Globus pallidus (tissue), 1 donor: ENCODE measurements at regions not wholly inside any gene's neighbourhood (a gene's known extent, or its start where the extent isn't known, plus 50 kb on each side); places are given as distances from the start of the nearest gene placed in this dataset.

Experiments used
- DNase-seq: peaks from one replicate; pipeline ENCODE4 v3.0.0-alpha.2; 2015; ENCODE audit warnings: low spot score

DNA sequence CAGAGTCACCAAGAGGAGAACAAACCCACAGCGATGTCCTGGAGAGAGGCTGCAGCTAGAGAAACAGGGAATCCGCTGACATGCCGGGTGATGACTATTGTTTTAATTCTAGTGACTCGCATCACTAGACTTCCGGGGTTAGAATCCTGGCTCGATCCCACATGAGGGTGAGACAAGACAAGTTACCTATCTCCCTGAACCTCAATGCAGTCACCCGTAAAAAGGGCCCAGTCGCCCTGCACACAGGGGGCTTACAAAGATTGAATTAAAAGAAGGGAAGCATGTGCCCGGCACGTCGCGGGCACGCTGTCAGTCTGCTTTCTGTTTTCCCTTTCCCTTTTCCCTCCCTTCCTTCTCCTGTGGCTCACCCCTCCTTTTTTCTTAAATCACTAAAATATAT lies 212.9 kb upstream of the FOXF1 start:
- no peak for DNase-seq

DNA sequence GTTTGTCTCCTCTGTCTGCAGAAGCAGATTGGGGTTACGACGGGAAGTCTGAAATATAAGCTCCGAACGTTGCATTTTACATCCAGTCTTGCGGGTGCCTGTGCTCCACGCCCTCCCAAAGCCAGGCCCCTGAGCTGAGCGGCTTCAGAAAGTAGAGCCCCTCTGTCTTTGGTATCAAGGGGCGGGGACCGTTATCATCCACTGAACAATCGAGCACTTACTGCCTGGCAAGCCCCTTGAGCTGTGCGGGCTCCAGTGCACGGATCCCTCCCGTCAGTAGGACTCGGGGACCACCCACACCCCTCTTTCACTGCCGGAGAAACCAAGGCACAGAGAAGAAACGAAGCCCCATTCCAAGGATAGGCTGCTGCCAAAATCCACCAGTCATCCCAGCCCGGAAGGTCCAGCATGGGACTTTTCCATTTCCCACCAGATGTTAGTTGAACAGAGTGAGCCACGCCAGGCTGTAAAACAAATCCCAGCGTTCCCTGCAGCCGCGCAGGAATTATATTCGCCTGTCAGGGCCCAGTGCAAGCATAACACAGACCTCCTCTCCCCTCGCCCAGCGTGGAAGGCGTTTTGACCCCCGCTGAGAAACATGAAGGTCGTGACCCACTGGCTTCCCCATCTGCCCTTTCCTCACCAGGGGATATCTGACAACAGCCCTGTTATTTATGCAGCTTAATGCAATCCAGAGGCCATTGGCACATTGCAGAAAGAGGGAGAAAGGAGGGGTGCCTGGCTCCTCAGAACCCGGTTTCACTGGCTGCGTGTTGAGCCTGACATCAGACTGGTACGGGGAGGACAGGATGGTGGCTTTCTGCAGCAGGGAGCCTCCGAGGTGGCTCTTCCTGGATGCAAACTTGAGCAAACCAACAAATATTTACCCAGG lies 212.2 kb upstream of the FOXF1 start:
- DNase-seq: no peak

DNA sequence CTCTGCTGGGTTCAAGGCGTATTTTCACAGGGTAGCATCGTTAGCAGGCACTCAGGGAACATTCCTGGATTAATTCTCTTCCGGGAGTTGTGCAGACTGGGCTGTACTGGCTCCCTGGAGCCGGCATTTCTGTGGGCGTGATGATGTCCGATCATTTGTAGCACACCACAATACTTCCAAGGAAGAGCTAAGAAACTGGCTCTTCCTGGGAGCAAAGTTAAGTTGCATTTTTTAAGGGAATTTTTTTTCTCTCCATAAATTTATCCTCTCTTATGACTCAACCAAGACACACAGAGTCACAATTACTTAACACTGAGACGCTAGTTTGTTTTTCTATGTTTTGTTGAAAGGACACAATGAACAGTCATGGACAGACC lies 211.6 kb upstream of the FOXF1 start:
- no peak for DNase-seq

GRCh38 chr16:86299882-86300610 lies 210.3 kb upstream of the FOXF1 start:
- no peak for DNase-seq

GRCh38 chr16:86300746-86301481 lies 209.4 kb upstream of the FOXF1 start:
- no peak for DNase-seq

GRCh38 chr16:86302421-86303109 lies 207.8 kb upstream of the FOXF1 start:
- DNase-seq: no peak

- DNase-seq: no peak
Measured at GRCh38 chr16:86303787-86304678, 206.3 kb upstream of the FOXF1 start.

DNA sequence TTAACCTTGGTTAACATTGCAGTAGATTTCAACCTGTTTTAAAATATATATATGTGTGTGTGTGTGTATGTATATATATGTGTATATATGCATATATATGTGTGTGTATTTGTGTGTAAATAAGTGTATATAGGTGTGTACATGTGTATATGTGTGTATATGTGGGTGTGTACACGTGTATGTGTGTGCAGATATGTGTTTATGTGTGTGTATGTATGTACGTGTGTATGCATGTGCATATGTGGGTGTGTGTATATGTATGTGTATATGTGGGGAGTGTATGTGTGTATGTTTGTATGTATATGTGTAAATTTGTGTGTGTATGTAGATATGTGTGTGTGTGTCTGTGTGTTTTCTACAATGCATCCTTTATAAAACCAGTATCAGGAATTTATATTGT lies 205.5 kb upstream of the FOXF1 start:
- no peak for DNase-seq

- DNase-seq: no peak
Measured at GRCh38 chr16:86305440-86305839, 204.9 kb upstream of the FOXF1 start.

GRCh38 chr16:86306011-86306644 lies 204.2 kb upstream of the FOXF1 start:
- no peak for DNase-seq

GRCh38 chr16:86306811-86307513 lies 203.4 kb upstream of the FOXF1 start:
- DNase-seq: no peak

DNA sequence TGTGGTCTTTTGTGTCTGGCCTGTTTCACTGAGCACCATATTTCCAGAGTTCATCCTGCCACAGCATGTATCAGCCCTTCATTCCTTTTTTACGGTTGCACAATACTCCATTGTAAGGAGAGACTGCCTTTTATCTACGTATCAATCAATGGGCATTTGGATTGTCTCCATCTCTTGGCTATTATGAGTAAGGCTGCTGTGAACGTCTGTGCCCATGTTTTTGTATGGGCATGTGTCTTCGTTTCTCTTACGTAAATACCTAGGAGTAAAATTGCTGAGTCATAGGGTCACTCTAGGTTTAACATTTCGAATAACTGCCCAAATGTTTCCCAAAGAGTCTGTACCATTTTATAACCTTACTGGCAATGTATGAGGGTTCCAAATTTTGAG lies 202.8 kb upstream of the FOXF1 start:
- no peak for DNase-seq

DNA sequence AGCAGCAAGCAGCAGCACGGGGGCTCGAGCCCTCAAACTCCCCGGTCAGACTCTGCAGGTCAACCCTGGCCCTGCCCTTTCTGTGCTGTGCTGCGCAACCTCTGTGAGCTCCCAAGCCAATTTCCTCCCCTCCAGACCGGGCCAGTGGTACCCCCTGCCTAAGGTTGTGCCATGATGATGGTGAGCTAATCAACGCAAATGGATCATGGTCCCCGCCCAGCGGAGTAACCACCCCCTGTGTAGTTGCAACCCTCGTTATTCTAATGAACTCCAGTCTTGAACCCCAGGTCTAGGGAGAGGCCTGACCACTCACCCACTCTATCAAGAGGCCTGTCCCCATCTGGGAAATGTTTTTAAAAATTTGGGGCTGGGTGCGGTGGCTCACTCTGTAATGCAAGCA lies 201.8 kb upstream of the FOXF1 start:
- DNase-seq: no peak

DNA sequence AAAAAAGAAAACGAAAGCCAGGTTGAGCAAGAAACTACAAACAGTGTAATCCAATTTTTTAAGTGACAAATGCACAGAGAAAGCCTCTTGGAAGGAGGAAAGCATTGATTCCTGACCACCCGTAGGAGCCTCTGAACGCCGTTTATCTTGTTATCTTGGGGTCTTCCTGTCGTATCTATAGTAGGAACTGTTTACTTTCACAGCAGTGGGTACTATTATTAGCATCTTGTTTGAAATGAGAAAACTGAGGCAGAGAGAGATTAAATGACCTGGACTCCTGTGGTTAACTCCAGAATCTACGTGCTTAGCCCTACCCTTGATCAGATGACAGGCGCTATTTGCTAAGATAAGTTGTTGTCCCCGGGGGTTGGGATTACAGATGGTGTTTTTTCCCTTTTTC lies 196.7 kb upstream of the FOXF1 start:
- DNase-seq: no peak

DNA sequence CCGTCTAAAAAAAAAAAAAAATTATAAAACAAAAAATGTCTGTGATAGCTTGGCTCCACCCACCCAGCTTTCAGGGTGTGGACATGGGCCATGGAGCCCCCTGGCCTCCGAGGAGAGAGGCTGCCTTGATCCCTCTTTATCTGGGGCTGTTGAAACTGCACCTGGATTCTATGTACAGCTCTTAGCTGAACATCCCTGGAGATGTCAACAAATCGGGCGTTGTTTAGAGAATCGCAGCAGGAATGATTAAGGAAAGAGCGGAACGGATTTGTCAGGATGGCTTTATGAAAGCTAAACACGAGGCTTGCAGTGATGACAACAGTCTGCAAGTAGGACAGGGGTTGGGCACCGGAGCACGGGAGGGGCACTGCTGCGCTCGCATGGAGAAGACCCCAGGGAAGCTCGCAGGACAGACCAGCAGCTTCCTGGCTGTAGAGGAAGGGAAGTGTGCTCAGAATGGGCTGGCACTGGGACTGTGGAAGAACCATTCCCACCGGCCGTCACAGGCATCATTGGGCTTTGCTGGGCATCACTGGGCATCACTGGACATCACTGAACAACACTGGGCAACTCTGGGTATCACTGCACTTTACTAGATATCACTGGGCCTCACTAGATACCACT lies 195.8 kb upstream of the FOXF1 start:
- no peak for DNase-seq

- DNase-seq: no peak
Measured at GRCh38 chr16:86316967-86317812, 193.1 kb upstream of the FOXF1 start.

DNA sequence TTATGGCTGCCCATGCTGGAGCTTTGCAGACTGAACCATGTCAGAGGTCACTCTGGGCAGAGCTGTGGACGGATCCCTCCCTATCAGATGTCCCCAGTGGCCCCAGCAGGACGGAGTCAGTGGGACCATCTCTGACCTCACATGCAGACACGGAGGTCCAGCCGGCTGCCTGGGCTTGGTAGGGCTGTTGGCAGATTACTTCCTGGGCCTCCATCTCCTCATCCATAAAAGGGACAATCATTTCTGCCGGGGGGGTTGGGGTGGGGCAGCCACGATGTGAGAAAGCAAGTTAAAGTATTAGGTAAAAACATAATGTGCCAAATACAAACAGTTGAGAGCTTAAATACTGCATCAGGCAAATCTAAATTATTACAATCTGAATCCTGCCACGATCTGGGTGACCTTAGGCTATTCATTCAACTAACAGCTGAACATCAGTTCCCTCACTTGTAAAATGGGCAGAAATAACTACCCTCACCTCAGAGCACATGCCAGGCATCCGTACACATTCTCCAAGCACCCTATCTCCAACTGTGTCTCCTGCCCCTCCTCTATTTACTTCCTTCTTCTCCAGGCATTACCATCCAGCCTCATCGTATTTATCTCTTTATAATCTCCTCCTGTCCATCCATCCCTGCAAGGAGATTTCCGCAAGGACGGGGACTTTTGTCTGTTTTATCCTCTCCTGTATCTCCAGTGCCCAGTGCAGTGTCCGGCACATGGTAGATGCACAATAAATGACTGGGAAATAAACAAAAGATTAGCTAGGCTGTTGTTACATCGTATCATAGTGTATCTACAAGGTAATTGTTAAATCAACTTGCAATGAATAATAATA lies 192.3 kb upstream of the FOXF1 start:
- no peak for DNase-seq
